ENCODE measurements at regions not wholly inside any gene's neighbourhood (a gene's known extent, or its start where the extent isn't known, plus 50 kb on each side); places are given as distances from the start of the nearest gene placed in this dataset.

GRCh38 chr2:204108330-204108751, 171.8 kb downstream of the ICOS start:
- Mint-ChIP-seq H3K27me3 (peaks cover 15% of the 10 kb centered on the region), H3K36me3 (no peaks in the 10 kb centered on the region), H3K9me3 (no peaks in the 10 kb centered on the region), H3K27ac (no peak overlapping the region), H3K4me3 (no peak overlapping the region), H3K4me1 (peaks cover 6% of the 10 kb centered on the region)
- DNase-seq (ENCODE audit: low spot score in 2 of 2) (no peak), ATAC-seq (ENCODE audit: low read depth) (no peak)

- no peaks in the 10 kb centered on the region for H3K9me3 Mint-ChIP-seq
- H3K4me3 Mint-ChIP-seq: no peak overlapping the region
- DNase-seq (ENCODE audit: low spot score in 2 of 2) (no peak), ATAC-seq (ENCODE audit: low read depth) (no peak)
- no peak overlapping the region for H3K27ac Mint-ChIP-seq
- H3K36me3 Mint-ChIP-seq: no peaks in the 10 kb centered on the region
- peaks cover 6% of the 10 kb centered on the region for H3K4me1 Mint-ChIP-seq
- peaks cover 15% of the 10 kb centered on the region for H3K27me3 Mint-ChIP-seq
These were observed 172.3 kb downstream of the ICOS start for GRCh38 chr2:204108781-204109295.

DNA sequence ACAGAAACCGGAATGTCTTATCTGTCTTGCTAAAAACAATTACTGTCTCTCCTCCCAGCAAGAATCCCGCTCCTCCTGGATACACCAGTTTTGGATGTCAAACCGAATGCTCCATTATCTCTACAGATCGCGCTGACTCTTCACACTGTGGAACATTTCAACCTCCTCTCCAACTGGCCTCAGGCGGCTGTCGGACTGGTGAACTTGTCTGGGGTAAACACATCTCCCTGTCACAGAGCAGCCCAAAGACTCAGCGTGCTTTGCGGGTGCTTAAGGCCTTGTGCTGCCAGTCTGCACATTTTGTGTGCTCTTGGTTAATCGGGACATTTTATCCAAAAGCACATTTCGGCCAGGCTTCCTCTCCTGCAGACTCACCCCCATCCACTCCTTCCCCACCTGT, 173.1 kb downstream of the ICOS start:
- peaks cover 6% of the 10 kb centered on the region for H3K4me1 Mint-ChIP-seq
- no peak for ATAC-seq (ENCODE audit: low read depth)
- H3K4me3 Mint-ChIP-seq: no peak overlapping the region
- H3K27me3 Mint-ChIP-seq: peaks cover 16% of the 10 kb centered on the region
- DNase-seq (ENCODE audit: low spot score in 2 of 2): no peak
- H3K9me3 Mint-ChIP-seq: no peaks in the 10 kb centered on the region
- no peaks in the 10 kb centered on the region for H3K36me3 Mint-ChIP-seq
- no peak overlapping the region for H3K27ac Mint-ChIP-seq

GRCh38 chr2:204110338-204110741, 173.8 kb downstream of the ICOS start:
- H3K4me3 Mint-ChIP-seq: no peak overlapping the region

DNA sequence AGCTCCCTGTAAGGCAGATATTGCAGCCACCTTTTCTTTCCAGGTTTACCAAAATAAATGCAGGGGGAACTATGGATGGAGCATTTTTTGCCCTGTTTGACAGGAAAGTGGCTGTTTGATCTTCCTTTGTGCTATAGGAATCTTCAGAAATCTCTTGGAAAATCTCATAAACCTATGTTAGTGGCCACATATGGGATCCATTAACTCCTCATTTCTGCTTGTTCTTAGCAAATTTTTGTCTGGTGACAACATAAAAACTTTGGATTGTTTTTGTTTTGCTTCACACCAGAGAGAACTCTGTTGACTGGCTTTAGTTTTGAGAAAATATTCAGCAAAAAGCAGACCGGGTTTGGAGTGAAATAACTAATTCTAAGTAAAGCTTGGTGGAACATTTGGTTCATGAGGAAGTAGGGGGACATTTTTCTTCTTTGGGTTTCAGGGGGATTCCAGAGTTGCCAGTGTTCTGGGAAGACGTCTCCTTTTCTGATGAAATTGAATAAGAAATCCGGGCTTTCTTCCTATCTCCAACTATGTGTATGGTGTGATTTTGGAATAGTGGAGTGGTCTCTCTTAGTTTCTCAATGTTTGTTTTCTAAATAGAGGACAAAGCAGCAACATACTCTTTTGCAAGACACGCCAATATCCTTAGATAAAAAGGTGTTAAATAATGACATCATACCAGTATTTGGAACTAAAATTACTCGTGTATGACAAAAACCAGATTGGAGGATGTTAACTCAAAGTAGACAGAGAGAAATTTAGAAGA, 174.4 kb downstream of the ICOS start:
- peaks cover 16% of the 10 kb centered on the region for H3K27me3 Mint-ChIP-seq
- ATAC-seq (ENCODE audit: low read depth) (no peak), DNase-seq (ENCODE audit: low spot score in 2 of 2) (no peak)
- no peaks in the 10 kb centered on the region for H3K9me3 Mint-ChIP-seq
- no peak overlapping the region for H3K27ac Mint-ChIP-seq
- H3K36me3 Mint-ChIP-seq: no peaks in the 10 kb centered on the region
- no peak overlapping the region for H3K4me3 Mint-ChIP-seq
- peaks cover 6% of the 10 kb centered on the region for H3K4me1 Mint-ChIP-seq

More at GRCh38 chr2:204110338-204110741, 173.8 kb downstream of the ICOS start:
- DNase-seq (ENCODE audit: low spot score in 2 of 2) (no peak), ATAC-seq (ENCODE audit: low read depth) (no peak)
- Mint-ChIP-seq H3K36me3 (no peaks in the 10 kb centered on the region), H3K4me1 (peaks cover 6% of the 10 kb centered on the region), H3K9me3 (no peaks in the 10 kb centered on the region), H3K27me3 (peaks cover 16% of the 10 kb centered on the region), H3K27ac (no peak overlapping the region)

DNA sequence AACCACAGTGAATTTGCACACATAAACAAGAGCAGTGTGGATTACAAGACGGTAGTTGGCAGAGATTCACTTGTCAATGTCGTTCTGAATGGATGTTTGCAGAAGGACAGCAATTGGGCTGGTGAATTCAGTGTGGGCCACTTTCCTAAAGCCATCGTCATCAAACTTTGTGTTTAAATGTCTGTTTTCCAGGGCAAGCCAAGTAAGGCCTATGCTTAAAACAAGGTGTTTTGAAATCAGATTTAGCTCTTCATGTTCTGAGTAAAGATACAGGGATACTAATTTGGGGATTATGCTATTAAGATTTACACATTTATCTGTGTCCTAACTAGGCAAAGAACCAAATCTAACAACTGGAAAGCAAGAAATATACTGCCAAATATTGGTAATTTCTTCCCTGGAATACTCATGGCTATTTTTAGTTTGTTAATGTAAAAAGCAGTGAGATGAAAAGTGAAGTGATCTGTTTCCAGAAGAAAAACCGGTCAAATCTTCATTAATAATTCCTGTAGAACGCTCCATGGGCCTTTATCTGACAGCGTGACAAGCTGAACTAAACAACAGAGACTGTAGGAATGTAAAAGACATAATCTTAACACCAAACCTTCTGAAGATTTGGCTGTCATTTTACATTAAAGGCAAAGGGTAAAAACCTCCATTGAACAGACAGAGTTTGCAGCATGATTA, 175.7 kb downstream of the ICOS start:
- H3K4me3 Mint-ChIP-seq: no peak overlapping the region
- no peak for ATAC-seq (ENCODE audit: low read depth)
- H3K27ac Mint-ChIP-seq: no peak overlapping the region
- H3K27me3 Mint-ChIP-seq: peaks cover 16% of the 10 kb centered on the region
- DNase-seq (ENCODE audit: low spot score in 2 of 2): no peak
- peaks cover 6% of the 10 kb centered on the region for H3K4me1 Mint-ChIP-seq
- H3K9me3 Mint-ChIP-seq: no peaks in the 10 kb centered on the region
- H3K36me3 Mint-ChIP-seq: no peaks in the 10 kb centered on the region

DNA sequence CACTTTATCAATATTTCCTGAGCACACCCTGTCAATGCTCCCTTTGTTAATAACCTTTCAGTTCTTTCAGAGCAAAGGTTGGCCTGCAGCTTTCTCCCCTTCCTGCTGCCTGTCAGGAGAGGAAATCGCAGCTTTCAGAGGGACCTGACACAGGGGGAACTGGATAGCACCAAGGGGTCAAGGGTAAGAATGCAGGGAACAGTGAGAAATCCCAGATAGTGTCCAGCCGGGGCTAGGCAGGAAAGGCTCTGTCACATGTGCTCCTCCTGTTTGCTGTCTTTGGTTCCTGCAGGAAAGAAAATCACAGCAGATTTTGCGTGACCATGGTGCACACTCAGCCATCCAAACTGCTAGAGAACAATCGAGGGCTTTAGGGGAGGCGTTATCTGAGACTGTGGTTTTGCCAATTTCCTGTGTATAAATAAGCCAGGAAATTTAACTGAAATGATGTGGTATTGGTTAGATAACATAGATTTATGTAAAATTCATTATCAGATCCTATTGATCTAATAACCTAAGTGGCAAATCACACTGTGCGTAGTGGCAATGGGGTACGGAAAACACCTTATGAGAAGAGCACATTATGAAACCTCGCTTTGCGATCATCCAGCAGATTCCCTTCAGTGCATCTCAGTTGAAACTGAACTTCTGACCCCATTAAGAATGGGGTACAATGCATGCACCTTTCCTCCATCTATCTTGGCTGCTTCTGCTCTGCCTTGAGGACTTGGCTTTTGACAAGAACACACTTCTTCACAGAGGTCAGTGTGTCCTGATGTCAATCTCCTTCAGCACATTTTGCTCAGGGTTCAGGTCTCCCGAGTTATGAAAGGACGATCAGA, 178.0 kb downstream of the ICOS start:
- no peaks in the 10 kb centered on the region for H3K36me3 Mint-ChIP-seq
- peaks cover 3% of the 10 kb centered on the region for H3K4me1 Mint-ChIP-seq
- no peak for ATAC-seq (ENCODE audit: low read depth)
- H3K9me3 Mint-ChIP-seq: no peaks in the 10 kb centered on the region
- no peak for DNase-seq (ENCODE audit: low spot score in 2 of 2)
- no peak overlapping the region for H3K27ac Mint-ChIP-seq
- no peak overlapping the region for H3K4me3 Mint-ChIP-seq
- peaks cover 12% of the 10 kb centered on the region for H3K27me3 Mint-ChIP-seq

GRCh38 chr2:204115137-204116056, 178.8 kb downstream of the ICOS start:
- H3K27me3 Mint-ChIP-seq: peaks cover 9% of the 10 kb centered on the region
- no peak overlapping the region for H3K4me3 Mint-ChIP-seq
- peaks cover under 1% of the 10 kb centered on the region for H3K4me1 Mint-ChIP-seq
- DNase-seq (ENCODE audit: low spot score in 2 of 2) (no peak), ATAC-seq (ENCODE audit: low read depth) (no peak)
- H3K9me3 Mint-ChIP-seq: no peaks in the 10 kb centered on the region
- no peak overlapping the region for H3K27ac Mint-ChIP-seq
- H3K36me3 Mint-ChIP-seq: no peaks in the 10 kb centered on the region

DNA sequence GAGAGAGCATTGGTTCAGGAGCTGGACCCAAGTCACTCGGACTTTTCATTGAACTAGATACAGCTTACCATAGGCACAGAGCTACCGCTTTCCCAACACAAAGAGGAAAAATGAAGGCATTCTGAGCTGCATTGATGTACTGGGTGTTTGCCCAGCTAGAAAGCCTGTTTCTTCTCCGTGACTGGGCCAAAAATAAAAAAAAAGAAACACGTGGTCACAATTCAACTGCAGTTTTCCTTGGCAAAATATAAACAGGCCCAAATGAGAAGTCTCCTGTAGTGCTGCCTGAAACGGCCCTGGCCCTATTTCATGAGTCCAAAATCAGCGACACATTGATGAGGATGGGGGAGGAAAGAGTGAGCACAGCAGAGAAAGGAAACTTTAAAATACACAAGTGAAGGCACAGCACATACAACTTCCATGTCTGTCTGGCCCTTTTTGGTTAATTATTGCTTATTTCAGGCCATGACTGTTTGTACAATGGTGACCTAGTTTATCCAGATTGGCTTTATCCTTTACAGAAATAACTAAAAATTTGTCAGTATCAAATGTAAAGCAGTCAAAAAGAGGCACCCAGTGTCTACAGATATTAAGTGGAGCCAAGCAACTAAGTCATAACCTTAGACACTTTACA, 179.7 kb downstream of the ICOS start:
- H3K27ac Mint-ChIP-seq: no peak overlapping the region
- H3K4me1 Mint-ChIP-seq: no peaks in the 10 kb centered on the region
- no peak overlapping the region for H3K4me3 Mint-ChIP-seq
- no peaks in the 10 kb centered on the region for H3K36me3 Mint-ChIP-seq
- no peaks in the 10 kb centered on the region for H3K9me3 Mint-ChIP-seq
- ATAC-seq (ENCODE audit: low read depth): no peak
- no peak for DNase-seq (ENCODE audit: low spot score in 2 of 2)
- H3K27me3 Mint-ChIP-seq: peaks cover 9% of the 10 kb centered on the region

GRCh38 chr2:204122425-204122824, 185.9 kb downstream of the ICOS start:
- Mint-ChIP-seq H3K27me3 (peaks cover 3% of the 10 kb centered on the region), H3K27ac (no peak overlapping the region), H3K4me3 (no peak overlapping the region), H3K36me3 (no peaks in the 10 kb centered on the region), H3K4me1 (no peaks in the 10 kb centered on the region), H3K9me3 (peaks cover 1% of the 10 kb centered on the region)
- no peak for ATAC-seq (ENCODE audit: low read depth)
- no peak for DNase-seq (ENCODE audit: low spot score in 2 of 2)

GRCh38 chr2:204124140-204124750, 187.7 kb downstream of the ICOS start:
- H3K27ac Mint-ChIP-seq: no peak overlapping the region
- H3K4me1 Mint-ChIP-seq: no peaks in the 10 kb centered on the region
- H3K4me3 Mint-ChIP-seq: no peak overlapping the region
- peaks cover 1% of the 10 kb centered on the region for H3K9me3 Mint-ChIP-seq
- DNase-seq (ENCODE audit: low spot score in 2 of 2): no peak
- H3K36me3 Mint-ChIP-seq: no peaks in the 10 kb centered on the region
- H3K27me3 Mint-ChIP-seq: peaks cover 3% of the 10 kb centered on the region
- ATAC-seq (ENCODE audit: low read depth): no peak

DNA sequence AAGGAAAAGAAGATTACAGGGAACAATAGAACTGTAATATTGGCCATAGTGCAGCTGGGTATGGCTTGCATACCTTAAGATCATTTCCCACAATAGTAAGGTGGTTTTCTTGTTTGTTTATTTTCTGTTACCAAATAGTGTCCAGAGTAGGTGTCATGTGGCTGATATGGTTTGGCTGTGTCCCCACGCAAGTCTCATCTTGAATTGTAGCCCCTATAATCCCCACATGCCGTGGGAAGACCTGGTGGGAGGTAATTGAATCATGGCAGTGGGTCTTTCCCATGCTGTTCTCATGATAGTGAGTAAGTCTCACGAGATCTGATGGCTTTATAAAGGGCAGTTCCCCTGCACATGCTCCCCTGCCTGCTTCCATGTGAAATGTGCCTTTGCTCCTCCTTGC, 190.1 kb downstream of the ICOS start:
- Mint-ChIP-seq H3K9me3 (peaks cover 1% of the 10 kb centered on the region), H3K4me3 (no peak overlapping the region), H3K27ac (no peak overlapping the region), H3K4me1 (no peaks in the 10 kb centered on the region), H3K27me3 (peaks cover 6% of the 10 kb centered on the region), H3K36me3 (no peaks in the 10 kb centered on the region)
- DNase-seq (ENCODE audit: low spot score in 2 of 2) (no peak), ATAC-seq (ENCODE audit: low read depth) (no peak)
